Right lobe of liver (tissue), 6 donors: ENCODE measurements at regions not wholly inside any gene's neighbourhood (a gene's known extent, or its start where the extent isn't known, plus 50 kb on each side); places are given as distances from the start of the nearest gene placed in this dataset.

Experiments used
- ATAC-seq, 4 donors: fragments of 200-7000 bp; cut with Tn5 transposase; one replicate each; pipeline ENCODE4 v1.9.1; 2020; ENCODE audit warnings: mild to moderate bottlenecking in 4 of 4, moderate library complexity in 4 of 4
- DNase-seq, 3 donors: peaks; one replicate each; pipeline ENCODE4 v3.0.0-alpha.2; 2020
- H3K27ac ChIP-seq, 3 donors: fragments of 200-600 bp; one replicate each; pipeline ENCODE4 v1.8.0; 2022
- H3K27me3 ChIP-seq, 2 donors: fragments of 200-600 bp; one replicate each; pipeline ENCODE4 v1.8.0; 2022
- H3K36me3 ChIP-seq, 4 donors: fragments of 200-600 bp; sonication (generic) in 1 of 4; one replicate each; pipeline versions ENCODE4 v1.5.1 to v1.8.0; 2017 to 2022; ENCODE audit warnings: control low read depth in 1 of 4
- H3K4me1 ChIP-seq, 4 donors: fragments of 200-600 bp; sonication (generic) in 1 of 4; one replicate each; pipeline versions ENCODE4 v1.5.1 to v1.8.0; 2017 to 2022; ENCODE audit warnings: control low read depth in 1 of 4
- H3K4me3 ChIP-seq, 3 donors: fragments of 200-600 bp; one replicate each; pipeline ENCODE4 v1.8.0; 2022
- H3K9me3 ChIP-seq, 4 donors: fragments of 200-600 bp; sonication (generic) in 1 of 4; one replicate each; pipeline versions ENCODE4 v1.5.1 to v1.8.0; 2017 to 2022; ENCODE audit warnings: control low read depth in 1 of 4
- POLR2A ChIP-seq: fragments of 450-650 bp; IDR thresholded peaks from one replicate; pipeline ENCODE4 v1.6.1; 2017; ENCODE audit warnings: antibody characterized with exemption, mild to moderate bottlenecking
- WGBS: methylation state at CpG from one replicate; pipeline ENCODE4 v1.1.6; 2018; ENCODE audit warnings: low coverage, low lambda C conversion rate; ENCODE audit not compliant: insufficient coverage; ENCODE audit errors: missing lambda C conversion rate; 5-methylcytosine and 5-hydroxymethylcytosine counted together
- intact Hi-C, 2 donors: fragments of 100-400 bp; cut with DNase I; formaldehyde crosslinking; loops; one replicate each; pipeline versions ENCODE4 v1.11.2 to v1.14.1; 2022
- TF ChIP-seq, protein P1 (sequence below), 4 donors: fragments of 200-600 bp in 3 of 4; fragments of 450-650 bp in 1 of 4; IDR thresholded peaks; one replicate each; pipeline versions ENCODE4 v1.5.1 to v1.8.0; 2016 to 2022; ENCODE audit warnings: antibody characterized with exemption in 4 of 4, mild to moderate bottlenecking in 2 of 4
- donor health status: DM: no; HTN: yes; CAD: no.
- donor health status: DM: no; HTN: no; CAD: no.
- donor health status: DM: no; HTN: no; CAD: no.
- donor health status: DM: no; HTN: yes; CAD: no.
- donor health status: DM: no; HTN: yes; CAD: no.

DNA sequence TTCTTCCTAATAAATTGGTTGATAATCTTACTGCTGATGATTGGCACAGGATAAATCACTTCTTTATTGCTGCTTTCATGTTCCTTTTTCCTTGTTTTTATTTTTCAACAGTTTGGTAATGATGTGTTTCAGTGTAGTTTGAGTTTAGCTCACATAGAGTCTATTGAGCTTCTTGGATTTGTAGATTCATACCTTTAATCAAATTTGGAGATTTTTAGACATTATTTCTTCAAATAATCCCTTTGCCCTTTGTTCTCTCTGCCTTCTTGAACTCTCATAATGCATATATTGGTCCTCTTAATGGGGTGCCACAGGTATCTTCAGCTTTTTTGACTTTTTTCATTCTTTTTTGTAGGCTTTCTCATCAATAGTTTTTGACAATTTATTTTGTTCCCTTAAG, 275.3 kb downstream of the TLE4 start:
- DNase-seq (no peak), ATAC-seq (no peak)
- intact Hi-C loops = no loop called here
- Histone ChIP-seq H3K4me1 (no peaks in the 10 kb centered on the region), H3K4me3 (no peak overlapping the region), H3K36me3 (no peaks in the 10 kb centered on the region), H3K27ac (no peak overlapping the region), H3K9me3 (no peaks in the 10 kb centered on the region), H3K27me3 (no peaks in the 10 kb centered on the region)
- TF ChIP-seq, protein P1, sequence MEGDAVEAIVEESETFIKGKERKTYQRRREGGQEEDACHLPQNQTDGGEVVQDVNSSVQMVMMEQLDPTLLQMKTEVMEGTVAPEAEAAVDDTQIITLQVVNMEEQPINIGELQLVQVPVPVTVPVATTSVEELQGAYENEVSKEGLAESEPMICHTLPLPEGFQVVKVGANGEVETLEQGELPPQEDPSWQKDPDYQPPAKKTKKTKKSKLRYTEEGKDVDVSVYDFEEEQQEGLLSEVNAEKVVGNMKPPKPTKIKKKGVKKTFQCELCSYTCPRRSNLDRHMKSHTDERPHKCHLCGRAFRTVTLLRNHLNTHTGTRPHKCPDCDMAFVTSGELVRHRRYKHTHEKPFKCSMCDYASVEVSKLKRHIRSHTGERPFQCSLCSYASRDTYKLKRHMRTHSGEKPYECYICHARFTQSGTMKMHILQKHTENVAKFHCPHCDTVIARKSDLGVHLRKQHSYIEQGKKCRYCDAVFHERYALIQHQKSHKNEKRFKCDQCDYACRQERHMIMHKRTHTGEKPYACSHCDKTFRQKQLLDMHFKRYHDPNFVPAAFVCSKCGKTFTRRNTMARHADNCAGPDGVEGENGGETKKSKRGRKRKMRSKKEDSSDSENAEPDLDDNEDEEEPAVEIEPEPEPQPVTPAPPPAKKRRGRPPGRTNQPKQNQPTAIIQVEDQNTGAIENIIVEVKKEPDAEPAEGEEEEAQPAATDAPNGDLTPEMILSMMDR (IDR thresholded peaks at IDR 0.05) = no peak
- no peak for TF ChIP-seq POLR2A

DNA sequence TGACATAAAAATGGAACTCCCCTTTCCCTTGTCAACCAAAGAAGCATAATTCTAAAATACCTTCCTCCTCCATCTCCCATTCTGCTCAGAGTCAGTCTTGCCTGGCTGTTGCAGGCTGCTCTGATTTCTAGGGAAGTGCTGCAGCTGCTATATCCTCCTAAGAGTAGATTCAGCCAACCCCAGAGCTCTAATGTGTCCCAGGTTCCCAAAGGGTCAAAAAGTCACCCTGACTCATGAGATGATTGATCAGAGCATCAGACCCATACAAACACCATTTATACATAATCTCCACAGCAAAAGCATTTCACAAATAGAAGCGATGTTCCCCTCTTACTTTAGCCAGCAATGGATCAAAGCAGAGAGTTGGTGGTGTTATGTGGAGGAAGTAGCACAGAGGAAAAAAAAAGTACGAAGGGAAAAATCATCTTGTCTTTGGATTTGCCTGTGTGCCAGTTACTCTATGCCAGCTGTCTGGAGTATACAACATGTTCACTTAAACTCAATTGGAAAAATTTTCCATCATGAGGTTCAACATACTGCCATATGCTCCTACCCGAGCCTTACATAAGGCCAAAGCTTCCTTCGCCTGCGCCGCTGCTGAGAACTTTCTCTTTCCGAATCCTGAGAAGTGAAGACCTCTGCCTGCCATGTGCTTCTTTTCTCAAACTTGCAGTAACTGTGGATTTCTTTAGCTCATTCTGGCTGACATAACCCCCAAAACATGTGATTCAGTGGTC, 258.0 kb downstream of the TLE4 start:
- H3K9me3 ChIP-seq = no peaks in the 10 kb centered on the region
- no peaks in the 10 kb centered on the region for H3K36me3 ChIP-seq
- TF ChIP-seq, protein P1 (IDR thresholded peaks at IDR 0.05) = no peak
- TF ChIP-seq POLR2A = no peak
- DNase-seq = no peak
- H3K4me1 ChIP-seq = no peaks in the 10 kb centered on the region
- H3K4me3 ChIP-seq = no peak overlapping the region
- intact Hi-C loops = no loop called here
- 84% methylated on average over 6 of the region's 7 CpGs for WGBS
- no peaks in the 10 kb centered on the region for H3K27me3 ChIP-seq
- no peak overlapping the region for H3K27ac ChIP-seq
- ATAC-seq = no peak

DNA sequence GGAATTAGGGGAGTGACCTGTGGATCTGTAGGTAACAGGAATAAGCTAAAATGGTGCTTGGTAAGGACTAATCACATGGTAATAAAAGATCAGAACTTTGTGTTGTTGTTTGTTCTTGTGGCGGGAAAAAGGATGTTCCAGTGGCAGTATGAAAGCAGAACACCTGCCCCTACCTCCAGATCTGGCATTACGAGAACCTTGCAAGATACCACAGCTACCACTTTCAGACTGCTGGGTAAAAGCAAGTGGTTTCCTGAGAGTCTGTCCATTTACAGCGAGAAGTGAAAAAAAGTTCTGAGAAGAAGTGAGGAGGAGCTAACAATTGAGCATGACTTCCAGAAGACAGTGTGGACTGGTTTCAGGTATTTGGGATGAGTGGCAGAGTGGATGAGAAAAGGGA, 252.5 kb downstream of the TLE4 start:
- no peaks in the 10 kb centered on the region for H3K36me3 ChIP-seq
- TF ChIP-seq, protein P1 (IDR thresholded peaks at IDR 0.05) = no peak
- TF ChIP-seq POLR2A = no peak
- intact Hi-C loops = no loop called here
- 42% methylated on average over 2 of the region's 3 CpGs for WGBS
- H3K9me3 ChIP-seq = no peaks in the 10 kb centered on the region
- no peak overlapping the region for H3K4me3 ChIP-seq
- H3K4me1 ChIP-seq = no peaks in the 10 kb centered on the region
- H3K27ac ChIP-seq = no peak overlapping the region
- no peaks in the 10 kb centered on the region for H3K27me3 ChIP-seq
- no peak for ATAC-seq
- DNase-seq = no peak

DNA sequence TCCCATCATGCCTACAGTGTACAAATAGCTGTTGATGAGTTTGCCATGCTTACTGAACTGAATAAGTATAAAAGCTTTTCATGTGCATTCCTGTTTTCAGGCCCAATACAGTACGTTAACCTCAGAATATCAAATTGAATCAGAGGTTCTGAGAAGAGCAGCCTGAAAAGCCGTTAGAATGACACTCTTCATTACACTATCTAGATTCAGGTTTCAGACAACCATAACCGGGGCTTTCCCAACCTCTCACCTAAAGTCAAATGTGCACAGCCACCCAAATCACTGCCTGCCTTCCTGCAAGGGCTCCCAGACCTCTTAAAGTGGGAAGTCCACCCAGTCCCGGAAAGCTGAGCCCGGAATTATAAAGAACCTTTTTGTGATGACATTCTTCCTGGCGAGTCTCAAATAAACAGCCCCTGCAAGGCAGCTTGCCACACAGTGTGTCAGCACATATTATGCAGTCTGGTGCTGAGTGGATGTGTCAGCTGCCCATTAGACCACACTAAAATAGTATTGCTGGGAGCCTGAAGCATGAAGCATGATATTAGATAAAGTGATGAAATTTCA, 245.8 kb downstream of the TLE4 start:
- H3K9me3 ChIP-seq = no peaks in the 10 kb centered on the region
- H3K27me3 ChIP-seq = no peaks in the 10 kb centered on the region
- H3K4me3 ChIP-seq = no peak overlapping the region
- 41% methylated on average over 5 of the region's 6 CpGs for WGBS
- no peaks in the 10 kb centered on the region for H3K4me1 ChIP-seq
- no peak overlapping the region for H3K27ac ChIP-seq
- H3K36me3 ChIP-seq = no peaks in the 10 kb centered on the region
- DNase-seq (no peak), ATAC-seq (peak; percentile 42 to 77 (median 52))
- intact Hi-C loops = no loop called here
- TF ChIP-seq, protein P1 (IDR thresholded peaks at IDR 0.05) = no peak
- TF ChIP-seq POLR2A = no peak
